ENCODE measurements at regions not wholly inside any gene's neighbourhood (a gene's known extent, or its start where the extent isn't known, plus 50 kb on each side); places are given as distances from the start of the nearest gene placed in this dataset.

DNA sequence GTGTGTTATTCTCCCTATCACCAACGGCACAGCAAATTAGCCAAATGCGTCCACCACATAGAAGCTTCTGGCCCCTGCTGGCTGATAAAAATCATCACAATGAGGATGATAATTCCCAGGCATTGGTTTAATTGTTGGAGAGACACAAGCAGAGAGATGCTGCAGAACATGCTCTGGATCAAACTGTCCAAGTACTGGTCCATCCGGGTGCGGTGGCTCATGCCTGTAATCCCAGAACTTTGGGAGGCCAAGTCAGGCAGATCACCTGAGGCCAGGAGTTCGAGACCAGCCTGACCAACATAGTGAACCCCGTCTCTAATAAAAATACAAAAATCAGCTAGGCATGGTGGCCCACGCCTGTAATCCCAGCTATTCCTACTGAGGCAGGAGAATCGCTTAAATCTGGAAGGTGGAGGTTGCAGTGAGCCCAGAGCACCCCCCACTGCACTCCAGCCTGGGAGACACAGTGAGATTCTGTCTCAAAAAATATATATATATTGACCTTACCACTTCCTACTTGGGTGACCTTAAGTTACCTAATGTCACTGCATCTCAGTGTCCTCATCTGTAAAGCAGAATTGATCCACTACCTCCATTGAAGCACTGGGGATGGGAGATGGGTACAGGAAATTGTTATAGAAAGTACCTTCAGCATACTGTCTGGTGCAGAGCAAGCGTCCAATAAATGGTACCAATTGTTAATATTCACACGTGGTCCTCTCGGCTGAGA lies 83.7 kb upstream of the EGLN3 start (continued):
- TF ChIP-seq FOXK1 (CRISPR knock-in tag; IDR thresholded peaks at IDR 0.05) = no peak
- no peak for TF ChIP-seq TCF7 (CRISPR knock-in tag; IDR thresholded peaks at IDR 0.05; ENCODE audit: low read depth)
- TF ChIP-seq, protein P1, sequence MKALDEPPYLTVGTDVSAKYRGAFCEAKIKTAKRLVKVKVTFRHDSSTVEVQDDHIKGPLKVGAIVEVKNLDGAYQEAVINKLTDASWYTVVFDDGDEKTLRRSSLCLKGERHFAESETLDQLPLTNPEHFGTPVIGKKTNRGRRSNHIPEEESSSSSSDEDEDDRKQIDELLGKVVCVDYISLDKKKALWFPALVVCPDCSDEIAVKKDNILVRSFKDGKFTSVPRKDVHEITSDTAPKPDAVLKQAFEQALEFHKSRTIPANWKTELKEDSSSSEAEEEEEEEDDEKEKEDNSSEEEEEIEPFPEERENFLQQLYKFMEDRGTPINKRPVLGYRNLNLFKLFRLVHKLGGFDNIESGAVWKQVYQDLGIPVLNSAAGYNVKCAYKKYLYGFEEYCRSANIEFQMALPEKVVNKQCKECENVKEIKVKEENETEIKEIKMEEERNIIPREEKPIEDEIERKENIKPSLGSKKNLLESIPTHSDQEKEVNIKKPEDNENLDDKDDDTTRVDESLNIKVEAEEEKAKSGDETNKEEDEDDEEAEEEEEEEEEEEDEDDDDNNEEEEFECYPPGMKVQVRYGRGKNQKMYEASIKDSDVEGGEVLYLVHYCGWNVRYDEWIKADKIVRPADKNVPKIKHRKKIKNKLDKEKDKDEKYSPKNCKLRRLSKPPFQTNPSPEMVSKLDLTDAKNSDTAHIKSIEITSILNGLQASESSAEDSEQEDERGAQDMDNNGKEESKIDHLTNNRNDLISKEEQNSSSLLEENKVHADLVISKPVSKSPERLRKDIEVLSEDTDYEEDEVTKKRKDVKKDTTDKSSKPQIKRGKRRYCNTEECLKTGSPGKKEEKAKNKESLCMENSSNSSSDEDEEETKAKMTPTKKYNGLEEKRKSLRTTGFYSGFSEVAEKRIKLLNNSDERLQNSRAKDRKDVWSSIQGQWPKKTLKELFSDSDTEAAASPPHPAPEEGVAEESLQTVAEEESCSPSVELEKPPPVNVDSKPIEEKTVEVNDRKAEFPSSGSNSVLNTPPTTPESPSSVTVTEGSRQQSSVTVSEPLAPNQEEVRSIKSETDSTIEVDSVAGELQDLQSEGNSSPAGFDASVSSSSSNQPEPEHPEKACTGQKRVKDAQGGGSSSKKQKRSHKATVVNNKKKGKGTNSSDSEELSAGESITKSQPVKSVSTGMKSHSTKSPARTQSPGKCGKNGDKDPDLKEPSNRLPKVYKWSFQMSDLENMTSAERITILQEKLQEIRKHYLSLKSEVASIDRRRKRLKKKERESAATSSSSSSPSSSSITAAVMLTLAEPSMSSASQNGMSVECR (CRISPR knock-in tag; IDR thresholded peaks at IDR 0.05; ENCODE audit: borderline replicate concordance) = no peak
- no peak for TF ChIP-seq SMAD3 (CRISPR knock-in tag; IDR thresholded peaks at IDR 0.05; ENCODE audit: borderline replicate concordance)
- TF ChIP-seq, protein P2, sequence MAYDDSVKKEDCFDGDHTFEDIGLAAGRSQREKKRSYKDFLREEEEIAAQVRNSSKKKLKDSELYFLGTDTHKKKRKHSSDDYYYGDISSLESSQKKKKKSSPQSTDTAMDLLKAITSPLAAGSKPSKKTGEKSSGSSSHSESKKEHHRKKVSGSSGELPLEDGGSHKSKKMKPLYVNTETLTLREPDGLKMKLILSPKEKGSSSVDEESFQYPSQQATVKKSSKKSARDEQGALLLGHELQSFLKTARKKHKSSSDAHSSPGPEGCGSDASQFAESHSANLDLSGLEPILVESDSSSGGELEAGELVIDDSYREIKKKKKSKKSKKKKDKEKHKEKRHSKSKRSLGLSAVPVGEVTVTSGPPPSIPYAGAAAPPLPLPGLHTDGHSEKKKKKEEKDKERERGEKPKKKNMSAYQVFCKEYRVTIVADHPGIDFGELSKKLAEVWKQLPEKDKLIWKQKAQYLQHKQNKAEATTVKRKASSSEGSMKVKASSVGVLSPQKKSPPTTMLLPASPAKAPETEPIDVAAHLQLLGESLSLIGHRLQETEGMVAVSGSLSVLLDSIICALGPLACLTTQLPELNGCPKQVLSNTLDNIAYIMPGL (CRISPR knock-in tag; IDR thresholded peaks at IDR 0.05) = no peak
- TF ChIP-seq ZNF317 (CRISPR knock-in tag; IDR thresholded peaks at IDR 0.05; ENCODE audit: borderline replicate concordance, low read depth) = no peak
- TF ChIP-seq NR2C2 (CRISPR knock-in tag; IDR thresholded peaks at IDR 0.05) = no peak
- TF ChIP-seq, protein P3, sequence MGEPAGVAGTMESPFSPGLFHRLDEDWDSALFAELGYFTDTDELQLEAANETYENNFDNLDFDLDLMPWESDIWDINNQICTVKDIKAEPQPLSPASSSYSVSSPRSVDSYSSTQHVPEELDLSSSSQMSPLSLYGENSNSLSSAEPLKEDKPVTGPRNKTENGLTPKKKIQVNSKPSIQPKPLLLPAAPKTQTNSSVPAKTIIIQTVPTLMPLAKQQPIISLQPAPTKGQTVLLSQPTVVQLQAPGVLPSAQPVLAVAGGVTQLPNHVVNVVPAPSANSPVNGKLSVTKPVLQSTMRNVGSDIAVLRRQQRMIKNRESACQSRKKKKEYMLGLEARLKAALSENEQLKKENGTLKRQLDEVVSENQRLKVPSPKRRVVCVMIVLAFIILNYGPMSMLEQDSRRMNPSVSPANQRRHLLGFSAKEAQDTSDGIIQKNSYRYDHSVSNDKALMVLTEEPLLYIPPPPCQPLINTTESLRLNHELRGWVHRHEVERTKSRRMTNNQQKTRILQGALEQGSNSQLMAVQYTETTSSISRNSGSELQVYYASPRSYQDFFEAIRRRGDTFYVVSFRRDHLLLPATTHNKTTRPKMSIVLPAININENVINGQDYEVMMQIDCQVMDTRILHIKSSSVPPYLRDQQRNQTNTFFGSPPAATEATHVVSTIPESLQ (CRISPR knock-in tag; IDR thresholded peaks at IDR 0.05) = no peak
- no peak for TF ChIP-seq ZNF416 (CRISPR knock-in tag; IDR thresholded peaks at IDR 0.05)
- TF ChIP-seq, protein P4, sequence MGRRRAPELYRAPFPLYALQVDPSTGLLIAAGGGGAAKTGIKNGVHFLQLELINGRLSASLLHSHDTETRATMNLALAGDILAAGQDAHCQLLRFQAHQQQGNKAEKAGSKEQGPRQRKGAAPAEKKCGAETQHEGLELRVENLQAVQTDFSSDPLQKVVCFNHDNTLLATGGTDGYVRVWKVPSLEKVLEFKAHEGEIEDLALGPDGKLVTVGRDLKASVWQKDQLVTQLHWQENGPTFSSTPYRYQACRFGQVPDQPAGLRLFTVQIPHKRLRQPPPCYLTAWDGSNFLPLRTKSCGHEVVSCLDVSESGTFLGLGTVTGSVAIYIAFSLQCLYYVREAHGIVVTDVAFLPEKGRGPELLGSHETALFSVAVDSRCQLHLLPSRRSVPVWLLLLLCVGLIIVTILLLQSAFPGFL (CRISPR knock-in tag; IDR thresholded peaks at IDR 0.05; ENCODE audit: borderline replicate concordance) = no peak
- no peak for TF ChIP-seq CBFB (CRISPR knock-in tag; IDR thresholded peaks at IDR 0.05; ENCODE audit: low read depth)

DNA sequence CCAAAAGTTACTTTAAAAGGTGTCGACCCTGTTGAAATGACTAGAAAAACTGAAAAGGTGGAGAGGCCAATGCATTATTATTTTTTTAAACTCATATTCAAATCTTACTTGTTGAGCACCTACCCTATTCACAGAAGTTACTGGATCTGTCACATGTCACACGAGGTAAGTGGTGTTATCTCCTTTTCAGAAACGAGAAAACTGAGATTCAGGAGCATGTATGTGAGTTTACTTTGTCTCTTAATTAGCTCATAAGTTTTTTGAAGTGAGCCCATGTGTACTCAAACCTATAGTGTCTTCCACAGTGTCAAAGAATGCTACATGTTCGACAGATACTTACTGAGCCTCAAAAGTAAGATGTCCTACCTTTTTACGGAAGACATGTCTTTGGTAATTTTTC lies 81.8 kb upstream of the EGLN3 start:
- POLR2A ChIA-PET = no interaction called here
- H3K27ac Mint-ChIP-seq = no peak overlapping the region

More for the DNA sequence above, 81.8 kb upstream of the EGLN3 start:
- H3K4me1 Mint-ChIP-seq = peaks cover 3% of the 10 kb centered on the region
- no peak overlapping the region for H3K4me3 Mint-ChIP-seq
- no peaks in the 10 kb centered on the region for H3K27me3 Mint-ChIP-seq (ENCODE audit: low read depth)
- no peak for DNase-seq (ENCODE audit: low spot score)
- ATAC-seq = no peak
- H3K9me3 Mint-ChIP-seq = no peaks in the 10 kb centered on the region
- no peaks in the 10 kb centered on the region for H3K36me3 Mint-ChIP-seq
- TF ChIP-seq GTF2I (CRISPR knock-in tag; conservative IDR thresholded peaks at IDR 0.05) (no peak), PRRX2 (CRISPR knock-in tag; IDR thresholded peaks at IDR 0.05) (no peak), JAZF1 (CRISPR knock-in tag; IDR thresholded peaks at IDR 0.05) (no peak), NFE2L1 (CRISPR knock-in tag; IDR thresholded peaks at IDR 0.05) (no peak), IRF2 (CRISPR knock-in tag; IDR thresholded peaks at IDR 0.05; ENCODE audit: borderline replicate concordance, low read depth) (no peak), JUN (CRISPR knock-in tag; IDR thresholded peaks at IDR 0.05) (no peak), TP53 (CRISPR knock-in tag; IDR thresholded peaks at IDR 0.05) (no peak), KAT7 (CRISPR knock-in tag; IDR thresholded peaks at IDR 0.05; ENCODE audit: borderline replicate concordance) (no peak)
- TF ChIP-seq, protein P3 (CRISPR knock-in tag; IDR thresholded peaks at IDR 0.05) = no peak
- TF ChIP-seq, protein P5, sequence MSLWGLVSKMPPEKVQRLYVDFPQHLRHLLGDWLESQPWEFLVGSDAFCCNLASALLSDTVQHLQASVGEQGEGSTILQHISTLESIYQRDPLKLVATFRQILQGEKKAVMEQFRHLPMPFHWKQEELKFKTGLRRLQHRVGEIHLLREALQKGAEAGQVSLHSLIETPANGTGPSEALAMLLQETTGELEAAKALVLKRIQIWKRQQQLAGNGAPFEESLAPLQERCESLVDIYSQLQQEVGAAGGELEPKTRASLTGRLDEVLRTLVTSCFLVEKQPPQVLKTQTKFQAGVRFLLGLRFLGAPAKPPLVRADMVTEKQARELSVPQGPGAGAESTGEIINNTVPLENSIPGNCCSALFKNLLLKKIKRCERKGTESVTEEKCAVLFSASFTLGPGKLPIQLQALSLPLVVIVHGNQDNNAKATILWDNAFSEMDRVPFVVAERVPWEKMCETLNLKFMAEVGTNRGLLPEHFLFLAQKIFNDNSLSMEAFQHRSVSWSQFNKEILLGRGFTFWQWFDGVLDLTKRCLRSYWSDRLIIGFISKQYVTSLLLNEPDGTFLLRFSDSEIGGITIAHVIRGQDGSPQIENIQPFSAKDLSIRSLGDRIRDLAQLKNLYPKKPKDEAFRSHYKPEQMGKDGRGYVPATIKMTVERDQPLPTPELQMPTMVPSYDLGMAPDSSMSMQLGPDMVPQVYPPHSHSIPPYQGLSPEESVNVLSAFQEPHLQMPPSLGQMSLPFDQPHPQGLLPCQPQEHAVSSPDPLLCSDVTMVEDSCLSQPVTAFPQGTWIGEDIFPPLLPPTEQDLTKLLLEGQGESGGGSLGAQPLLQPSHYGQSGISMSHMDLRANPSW (CRISPR knock-in tag; conservative IDR thresholded peaks at IDR 0.05; ENCODE audit: low read depth) = no peak
- TF ChIP-seq, protein P6, sequence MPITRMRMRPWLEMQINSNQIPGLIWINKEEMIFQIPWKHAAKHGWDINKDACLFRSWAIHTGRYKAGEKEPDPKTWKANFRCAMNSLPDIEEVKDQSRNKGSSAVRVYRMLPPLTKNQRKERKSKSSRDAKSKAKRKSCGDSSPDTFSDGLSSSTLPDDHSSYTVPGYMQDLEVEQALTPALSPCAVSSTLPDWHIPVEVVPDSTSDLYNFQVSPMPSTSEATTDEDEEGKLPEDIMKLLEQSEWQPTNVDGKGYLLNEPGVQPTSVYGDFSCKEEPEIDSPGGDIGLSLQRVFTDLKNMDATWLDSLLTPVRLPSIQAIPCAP (CRISPR knock-in tag; IDR thresholded peaks at IDR 0.05) = no peak
- CTCF ChIA-PET = interaction anchor here (2.2 kb wide), 1 partner anchor 184 kb away, joined by 7 read pairs; no protein-coding TSS in a partner anchor
